Astrocyte (in vitro differentiated cells and primary cell): ENCODE measurements at regions not wholly inside any gene's neighbourhood (a gene's known extent, or its start where the extent isn't known, plus 50 kb on each side); places are given as distances from the start of the nearest gene placed in this dataset.
A peak's percentile ranks its signal among the peaks of the same experiment; 100 is the strongest.

Source experiments
- DNase-seq: peaks from one replicate; pipeline ENCODE4 v3.0.0-alpha.2; 2010; ENCODE audit warnings: low read depth
- FAIRE-seq: peaks from 2 replicates; lab custom pipeline; 2011; peaks lifted over from hg19 to GRCh38; lab: Jason Lieb, UNC
- H2AFZ ChIP-seq: 2 replicates; pipeline ENCODE4 v1.6.0; 2012; ENCODE audit warnings: low read depth, low read length, inconsistent platforms
- H3K27ac ChIP-seq: 2 replicates; pipeline ENCODE4 v1.5.1; 2011; ENCODE audit warnings: low read depth, low read length, inconsistent platforms
- H3K27me3 ChIP-seq: 2 replicates; pipeline ENCODE4 v1.6.0; 2011; ENCODE audit warnings: low read length, inconsistent platforms; ENCODE audit not compliant: insufficient read depth
- H3K36me3 ChIP-seq: 2 replicates; pipeline ENCODE4 v1.5.1; 2011; ENCODE audit warnings: low read length, inconsistent platforms; ENCODE audit not compliant: insufficient read depth
- H3K4me1 ChIP-seq: 2 replicates; pipeline ENCODE4 v1.5.1; 2011; ENCODE audit warnings: low read length, inconsistent platforms; ENCODE audit not compliant: insufficient read depth
- H3K4me2 ChIP-seq: 2 replicates; pipeline ENCODE4 v1.6.0; 2012; ENCODE audit warnings: low read length, inconsistent platforms
- H3K4me3 ChIP-seq: 2 replicates; pipeline ENCODE4 v1.5.1; 2011; ENCODE audit warnings: low read depth, mild to moderate bottlenecking, low read length, inconsistent platforms; ENCODE audit not compliant: insufficient read depth
- H3K79me2 ChIP-seq: 2 replicates; pipeline ENCODE4 v1.6.0; 2012; ENCODE audit warnings: mild to moderate bottlenecking, low read length, inconsistent platforms; ENCODE audit not compliant: insufficient read depth
- H3K9ac ChIP-seq: 2 replicates; pipeline ENCODE4 v1.6.0; 2012; ENCODE audit warnings: mild to moderate bottlenecking, low read length, inconsistent platforms
- H3K9me3 ChIP-seq: 2 replicates; pipeline ENCODE4 v1.5.1; 2012; ENCODE audit warnings: low read depth, mild to moderate bottlenecking, low read length, inconsistent platforms; ENCODE audit not compliant: insufficient read depth
- H4K20me1 ChIP-seq: 2 replicates; pipeline ENCODE4 v1.6.0; 2012; ENCODE audit warnings: low read length, inconsistent platforms; ENCODE audit not compliant: insufficient read depth
- H3K27ac Mint-ChIP-seq: one replicate; pipeline ENCODE4 v1.8.0; 2021; ENCODE audit warnings: mild to moderate bottlenecking, mixed read lengths; ENCODE audit not compliant: unreplicated experiment
- H3K27me3 Mint-ChIP-seq: one replicate; pipeline ENCODE4 v1.8.0; 2021; ENCODE audit warnings: low read depth, mixed read lengths; ENCODE audit not compliant: unreplicated experiment
- H3K36me3 Mint-ChIP-seq: one replicate; pipeline ENCODE4 v1.8.0; 2021; ENCODE audit warnings: low read depth, mixed read lengths; ENCODE audit not compliant: unreplicated experiment
- H3K4me1 Mint-ChIP-seq: one replicate; pipeline ENCODE4 v1.8.0; 2021; ENCODE audit warnings: low read depth, mixed read lengths; ENCODE audit not compliant: unreplicated experiment
- H3K4me3 Mint-ChIP-seq: one replicate; pipeline ENCODE4 v1.8.0; 2021; ENCODE audit warnings: mild to moderate bottlenecking, moderate library complexity, mixed read lengths; ENCODE audit not compliant: unreplicated experiment
- H3K9me3 Mint-ChIP-seq: one replicate; pipeline ENCODE4 v1.8.0; 2021; ENCODE audit warnings: mild to moderate bottlenecking, mixed read lengths; ENCODE audit not compliant: unreplicated experiment
- EZH2 ChIP-seq: IDR thresholded peaks from 2 replicates; pipeline ENCODE4 v1.6.1; 2012; ENCODE audit warnings: mild to moderate bottlenecking, low read length, inconsistent platforms; ENCODE audit not compliant: insufficient read depth
- TF ChIP-seq, protein P1 (sequence below): IDR thresholded peaks from 2 replicates; pipeline ENCODE4 v1.5.1; 2011; ENCODE audit warnings: low read depth, mild to moderate bottlenecking, inconsistent platforms, low read length, moderate library complexity; ENCODE audit not compliant: insufficient read depth

DNA sequence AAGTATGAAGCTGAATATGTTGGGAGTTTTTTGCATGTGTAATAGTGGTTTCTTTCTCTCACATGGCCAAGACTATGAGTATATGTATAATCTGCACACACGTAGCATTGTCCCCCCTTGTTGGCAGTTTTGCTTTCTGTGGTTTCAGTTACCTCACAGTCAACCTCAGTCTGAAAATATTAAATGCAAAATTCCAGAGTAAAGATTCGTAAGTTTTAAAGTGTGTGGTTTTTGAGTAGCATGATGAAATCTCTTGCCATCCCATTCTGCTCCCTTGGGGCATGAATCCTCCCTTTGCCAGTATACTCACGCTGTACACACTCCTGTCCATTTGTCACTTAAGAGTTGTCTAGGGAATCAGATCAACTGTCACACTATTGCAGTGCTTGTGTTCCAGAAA is 742.0 kb upstream of the CCDC54 start:
- Mint-ChIP-seq H3K4me1 (peaks cover 19% of the 10 kb centered on the region), H3K27ac (peak overlapping the region; percentile 98), H3K36me3 (no peaks in the 10 kb centered on the region), H3K4me3 (no peak overlapping the region), H3K9me3 (no peaks in the 10 kb centered on the region), H3K27me3 (no peaks in the 10 kb centered on the region)
- Histone ChIP-seq H2AFZ (no peak overlapping the region), H3K79me2 (no peaks in the 10 kb centered on the region), H3K9me3 (no peaks in the 10 kb centered on the region), H3K4me2 (peak overlapping the region; percentile 24), H4K20me1 (no peaks in the 10 kb centered on the region), H3K27me3 (no peaks in the 10 kb centered on the region), H3K4me1 (peaks cover 10% of the 10 kb centered on the region), H3K9ac (peak overlapping the region; percentile 3), H3K36me3 (no peaks in the 10 kb centered on the region), H3K27ac (peak overlapping the region; percentile 66), H3K4me3 (no peak overlapping the region)
- peak; percentile 96 for DNase-seq
- peak; percentile 95 for FAIRE-seq
- no peak for TF ChIP-seq EZH2
- TF ChIP-seq, protein P1, sequence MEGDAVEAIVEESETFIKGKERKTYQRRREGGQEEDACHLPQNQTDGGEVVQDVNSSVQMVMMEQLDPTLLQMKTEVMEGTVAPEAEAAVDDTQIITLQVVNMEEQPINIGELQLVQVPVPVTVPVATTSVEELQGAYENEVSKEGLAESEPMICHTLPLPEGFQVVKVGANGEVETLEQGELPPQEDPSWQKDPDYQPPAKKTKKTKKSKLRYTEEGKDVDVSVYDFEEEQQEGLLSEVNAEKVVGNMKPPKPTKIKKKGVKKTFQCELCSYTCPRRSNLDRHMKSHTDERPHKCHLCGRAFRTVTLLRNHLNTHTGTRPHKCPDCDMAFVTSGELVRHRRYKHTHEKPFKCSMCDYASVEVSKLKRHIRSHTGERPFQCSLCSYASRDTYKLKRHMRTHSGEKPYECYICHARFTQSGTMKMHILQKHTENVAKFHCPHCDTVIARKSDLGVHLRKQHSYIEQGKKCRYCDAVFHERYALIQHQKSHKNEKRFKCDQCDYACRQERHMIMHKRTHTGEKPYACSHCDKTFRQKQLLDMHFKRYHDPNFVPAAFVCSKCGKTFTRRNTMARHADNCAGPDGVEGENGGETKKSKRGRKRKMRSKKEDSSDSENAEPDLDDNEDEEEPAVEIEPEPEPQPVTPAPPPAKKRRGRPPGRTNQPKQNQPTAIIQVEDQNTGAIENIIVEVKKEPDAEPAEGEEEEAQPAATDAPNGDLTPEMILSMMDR: no peak

DNA sequence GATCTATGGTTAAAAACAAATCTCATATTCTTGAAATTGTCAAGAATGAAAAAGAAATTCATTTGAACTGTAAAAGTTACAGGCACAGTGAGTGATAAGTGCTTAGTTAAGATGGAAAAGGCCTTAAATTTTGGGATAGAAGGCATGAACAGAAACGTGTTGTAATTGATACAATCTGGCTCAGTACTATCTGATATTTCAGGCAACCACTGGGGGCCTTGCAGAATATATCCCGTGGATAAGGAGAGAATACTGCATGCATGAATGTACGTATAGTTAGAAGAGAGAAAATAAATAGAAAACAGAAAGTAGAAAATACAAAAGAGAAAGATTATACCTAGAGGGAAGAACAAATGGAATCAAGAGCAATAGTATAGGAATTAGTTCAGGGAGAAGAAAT is 741.4 kb upstream of the CCDC54 start:
- H3K9me3 ChIP-seq: no peaks in the 10 kb centered on the region
- no peaks in the 10 kb centered on the region for H3K36me3 ChIP-seq
- Mint-ChIP-seq H3K36me3 (no peaks in the 10 kb centered on the region), H3K4me1 (peaks cover 19% of the 10 kb centered on the region), H3K9me3 (no peaks in the 10 kb centered on the region), H3K27me3 (no peaks in the 10 kb centered on the region), H3K4me3 (no peak overlapping the region), H3K27ac (peak overlapping the region; percentile 98)
- no peak overlapping the region for H3K9ac ChIP-seq
- H3K4me2 ChIP-seq: no peak overlapping the region
- peak overlapping the region; percentile 66 for H3K27ac ChIP-seq
- DNase-seq (no peak), FAIRE-seq (no peak)
- no peaks in the 10 kb centered on the region for H3K27me3 ChIP-seq
- no peaks in the 10 kb centered on the region for H4K20me1 ChIP-seq
- no peak overlapping the region for H2AFZ ChIP-seq
- no peaks in the 10 kb centered on the region for H3K79me2 ChIP-seq
- no peak for TF ChIP-seq EZH2
- TF ChIP-seq, protein P1: no peak
- peaks cover 10% of the 10 kb centered on the region for H3K4me1 ChIP-seq
- H3K4me3 ChIP-seq: no peak overlapping the region

DNA sequence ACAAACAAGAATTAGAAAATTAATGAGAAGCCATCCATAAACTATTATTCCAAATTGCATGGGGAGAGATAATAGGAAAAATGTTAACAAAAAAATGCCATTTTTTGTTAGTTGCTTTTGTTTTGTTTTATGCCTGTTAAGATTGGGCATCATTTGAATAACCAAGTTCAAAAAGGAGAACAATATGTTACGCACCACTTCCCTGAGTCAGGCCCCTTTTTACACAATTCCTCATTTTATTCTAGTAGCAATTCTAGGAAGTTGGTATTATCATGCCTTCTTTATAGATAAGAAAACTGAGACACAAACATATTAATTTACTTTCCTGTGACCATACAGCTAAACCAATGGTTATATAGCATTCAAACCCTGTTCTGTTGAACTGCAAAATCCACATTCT is 736.9 kb upstream of the CCDC54 start:
- Histone ChIP-seq H3K36me3 (no peaks in the 10 kb centered on the region), H3K27me3 (no peaks in the 10 kb centered on the region), H3K27ac (no peak overlapping the region), H3K9ac (no peak overlapping the region), H3K4me1 (peaks cover 5% of the 10 kb centered on the region), H2AFZ (no peak overlapping the region), H3K79me2 (no peaks in the 10 kb centered on the region), H3K4me3 (no peak overlapping the region), H3K9me3 (no peaks in the 10 kb centered on the region), H3K4me2 (no peak overlapping the region), H4K20me1 (no peaks in the 10 kb centered on the region)
- no peaks in the 10 kb centered on the region for H3K36me3 Mint-ChIP-seq
- DNase-seq (no peak), FAIRE-seq (no peak)
- TF ChIP-seq, protein P1: no peak
- TF ChIP-seq EZH2: no peak
- no peak overlapping the region for H3K4me3 Mint-ChIP-seq
- H3K27me3 Mint-ChIP-seq: no peaks in the 10 kb centered on the region
- H3K27ac Mint-ChIP-seq: no peak overlapping the region
- peaks cover 4% of the 10 kb centered on the region for H3K9me3 Mint-ChIP-seq
- peaks cover 8% of the 10 kb centered on the region for H3K4me1 Mint-ChIP-seq
